Keratinocyte (primary cell): ENCODE measurements at regions not wholly inside any gene's neighbourhood (a gene's known extent, or its start where the extent isn't known, plus 50 kb on each side); places are given as distances from the start of the nearest gene placed in this dataset.

Source experiments
- DNase-seq: peaks from one replicate; pipeline ENCODE4 v3.0.0-alpha.2; 2011; ENCODE audit warnings: low read depth, missing footprints, low spot score
- FAIRE-seq: peaks from 2 replicates; lab custom pipeline; 2011; peaks lifted over from hg19 to GRCh38; lab: Jason Lieb, UNC
- H2AFZ ChIP-seq: 2 replicates; pipeline ENCODE4 v1.6.0; 2012; ENCODE audit warnings: low read length, control low read depth, inconsistent platforms; ENCODE audit not compliant: control insufficient read depth
- H3K27ac ChIP-seq: 2 replicates; pipeline ENCODE4 v1.5.1; 2011; ENCODE audit warnings: low read length; ENCODE audit not compliant: control insufficient read depth, insufficient read depth
- H3K27me3 ChIP-seq: 3 replicates; pipeline ENCODE4 v1.6.0; 2011; ENCODE audit warnings: low read length; ENCODE audit not compliant: control insufficient read depth, insufficient read depth; ENCODE audit errors: extremely low read depth
- H3K36me3 ChIP-seq, 2 experiments: 2 replicates in 1 of 2; 3 replicates in 1 of 2; pipeline ENCODE4 v1.5.1; 2011; ENCODE audit warnings: low read length in 2 of 2, mild to moderate bottlenecking in 1 of 2; ENCODE audit not compliant: control insufficient read depth in 2 of 2, insufficient read depth in 2 of 2; ENCODE audit errors: extremely low read depth in 1 of 2
- H3K4me1 ChIP-seq: 3 replicates; pipeline ENCODE4 v1.5.1; 2011; ENCODE audit warnings: low read length; ENCODE audit not compliant: control insufficient read depth, insufficient read depth; ENCODE audit errors: extremely low read depth
- H3K4me2 ChIP-seq: 3 replicates; pipeline ENCODE4 v1.6.0; 2011; ENCODE audit warnings: low read depth, low read length; ENCODE audit not compliant: control insufficient read depth, insufficient read depth; ENCODE audit errors: extremely low read depth
- H3K4me3 ChIP-seq, 3 experiments: fragments of 200-600 bp in 1 of 3; sonication (generic) in 1 of 3; 2 replicates in 2 of 3; 3 replicates in 1 of 3; pipeline ENCODE4 v1.5.1; 2011 to 2016; ENCODE audit warnings: low read length in 3 of 3, mild to moderate bottlenecking in 3 of 3, control low read depth in 2 of 3, inconsistent platforms in 1 of 3, low read depth in 1 of 3, mixed read lengths in 1 of 3, mixed run types in 1 of 3, moderate library complexity in 1 of 3; ENCODE audit not compliant: control insufficient read depth in 2 of 3, insufficient read depth in 2 of 3; ENCODE audit errors: extremely low read depth in 1 of 3
- H3K79me2 ChIP-seq: 2 replicates; pipeline ENCODE4 v1.6.0; 2012; ENCODE audit warnings: low read length; ENCODE audit not compliant: control insufficient read depth, insufficient read depth
- H3K9ac ChIP-seq: 3 replicates; pipeline ENCODE4 v1.6.0; 2011; ENCODE audit warnings: low read length; ENCODE audit not compliant: control insufficient read depth, insufficient read depth; ENCODE audit errors: extremely low read depth
- H3K9me1 ChIP-seq: 3 replicates; pipeline ENCODE4 v1.6.0; 2011; ENCODE audit warnings: low read length; ENCODE audit not compliant: control insufficient read depth, insufficient read depth; ENCODE audit errors: extremely low read depth
- H3K9me3 ChIP-seq: 2 replicates; pipeline ENCODE4 v1.5.1; 2012; ENCODE audit warnings: low read depth, low read length; ENCODE audit not compliant: control insufficient read depth
- H4K20me1 ChIP-seq: 3 replicates; pipeline ENCODE4 v1.6.0; 2011; ENCODE audit warnings: low read length; ENCODE audit not compliant: control insufficient read depth, insufficient read depth; ENCODE audit errors: extremely low read depth
- CTCF ChIP-seq, 3 experiments: IDR thresholded peaks in 1 of 3; conservative IDR thresholded peaks in 1 of 3; optimal IDR thresholded peaks in 1 of 3; 2 replicates in 2 of 3; 3 replicates in 1 of 3; pipeline versions ENCODE3 to v1.5.1; 2011; ENCODE audit warnings: low read length in 3 of 3, mild to moderate bottlenecking in 3 of 3, moderate library complexity in 2 of 3, control low read depth in 1 of 3, inconsistent platforms in 1 of 3; ENCODE audit not compliant: insufficient read depth in 2 of 3; ENCODE audit errors: extremely low read depth in 1 of 3
- EZH2 ChIP-seq: IDR thresholded peaks from one replicate; pipeline ENCODE4 v1.6.1; 2012; ENCODE audit warnings: inconsistent platforms, mild to moderate bottlenecking, low read length, moderate library complexity
- dilution Hi-C: fragments of 300-500 bp; cut with MboI; formaldehyde crosslinking; loops from one replicate; pipeline ENCODE4 v1.7.0; 2020; ENCODE audit warnings: low sequenced_read_pairs; ENCODE audit not compliant: extremely low pct_ligation_motif_present

- TF ChIP-seq CTCF (optimal IDR thresholded peaks at IDR 0.05 in 1 of 3, IDR thresholded peaks at IDR 0.05 in 1 of 3, conservative IDR thresholded peaks at IDR 0.05 in 1 of 3; ENCODE audit: extremely low read depth in 1 of 3, insufficient read depth in 2 of 3, low read length in 3 of 3) (no peak), EZH2 (no peak)
Measured at GRCh38 chr12:125892276-125892675, 827.0 kb downstream of the AACS start.

GRCh38 chr12:125902991-125903390 is 837.8 kb downstream of the AACS start:
- no peak for TF ChIP-seq EZH2
- no peak for TF ChIP-seq CTCF (optimal IDR thresholded peaks at IDR 0.05 in 1 of 3, IDR thresholded peaks at IDR 0.05 in 1 of 3, conservative IDR thresholded peaks at IDR 0.05 in 1 of 3; ENCODE audit: extremely low read depth in 1 of 3, insufficient read depth in 2 of 3, low read length in 3 of 3)
- Histone ChIP-seq H3K27me3 (no peaks in the 10 kb centered on the region), H3K4me1 (no peaks in the 10 kb centered on the region), H4K20me1 (no peaks in the 10 kb centered on the region), H3K9ac (no peak overlapping the region), H3K27ac (no peak overlapping the region), H3K79me2 (no peaks in the 10 kb centered on the region), H3K9me1 (no peaks in the 10 kb centered on the region), H3K4me2 (no peak overlapping the region), H3K36me3 (no peaks in the 10 kb centered on the region), H3K4me3 (no peak overlapping the region), H2AFZ (no peak overlapping the region), H3K9me3 (peaks cover 3% of the 10 kb centered on the region)
- DNase-seq, result no peak
- FAIRE-seq, result no peak
- dilution Hi-C loops, result no loop called here

More at GRCh38 chr12:125892276-125892675, 827.0 kb downstream of the AACS start:
- Histone ChIP-seq H4K20me1 (no peaks in the 10 kb centered on the region), H3K9me3 (peaks cover 8% of the 10 kb centered on the region), H2AFZ (no peak overlapping the region), H3K27ac (no peak overlapping the region), H3K4me2 (no peak overlapping the region), H3K9me1 (no peaks in the 10 kb centered on the region), H3K79me2 (no peaks in the 10 kb centered on the region), H3K4me3 (no peak overlapping the region), H3K4me1 (no peaks in the 10 kb centered on the region), H3K36me3 (no peaks in the 10 kb centered on the region), H3K27me3 (no peaks in the 10 kb centered on the region), H3K9ac (no peak overlapping the region)
- dilution Hi-C loops, result no loop called here
- FAIRE-seq (no peak), DNase-seq (no peak)
